ENCODE measurements at regions not wholly inside any gene's neighbourhood (a gene's known extent, or its start where the extent isn't known, plus 50 kb on each side); places are given as distances from the start of the nearest gene placed in this dataset.
A peak's percentile ranks its signal among the peaks of the same experiment; 100 is the strongest.

- no peaks in the 10 kb centered on the region for H3K27me3 ChIP-seq
- 88% methylated on average over 2 of the region's 2 CpGs for WGBS
- no peak for TF ChIP-seq CTCF (IDR thresholded peaks at IDR 0.05)
- no peak for TF ChIP-seq POLR2AphosphoS5 (IDR thresholded peaks at IDR 0.05)
- no peak for TF ChIP-seq POLR2A (IDR thresholded peaks at IDR 0.05; ENCODE audit: low read depth)
- TF ChIP-seq EP300 (IDR thresholded peaks at IDR 0.05), result no peak
- no peak overlapping the region for H3K27ac ChIP-seq (replicated peaks in 1 of 4)
- peaks cover 0 to 11% (median 9%) of the 10 kb centered on the region in 4 donors for H3K4me1 ChIP-seq
- intact Hi-C loops (cut with DNase I), result no loop called here
- DNase-seq (ENCODE audit: extremely low spot score), result no peak
- no peaks in the 10 kb centered on the region for H3K9me3 ChIP-seq
- no peaks in the 10 kb centered on the region for H3K36me3 ChIP-seq
- H3K4me3 ChIP-seq, result no peak overlapping the region
Observed at GRCh38 chr6:23413327-23414050, 712.5 kb upstream of the NRSN1 start.

DNA sequence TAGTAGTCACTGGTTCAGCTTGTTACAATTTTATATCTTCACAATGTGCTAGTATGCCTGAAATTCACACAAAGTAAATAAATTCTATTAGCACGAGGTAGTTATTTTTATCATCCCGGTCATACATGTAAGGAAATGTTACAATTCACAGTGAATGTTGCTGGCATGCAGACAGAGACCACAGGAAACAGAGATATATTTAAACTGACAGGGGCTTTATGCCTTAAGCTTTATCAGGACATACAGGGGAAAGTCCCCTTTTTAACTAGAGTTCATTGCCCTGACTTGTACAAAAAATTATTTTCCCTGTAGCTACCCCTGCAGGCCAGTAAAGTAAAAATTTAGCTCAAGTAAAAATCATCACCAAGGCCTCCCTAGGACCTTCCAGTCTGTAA lies 712.0 kb upstream of the NRSN1 start:
- no peaks in the 10 kb centered on the region for H3K9me3 ChIP-seq
- H3K4me3 ChIP-seq, result no peak overlapping the region
- WGBS, result 14% methylated on average over 2 of the region's 2 CpGs
- TF ChIP-seq EP300 (IDR thresholded peaks at IDR 0.05), result no peak
- TF ChIP-seq CTCF (IDR thresholded peaks at IDR 0.05), result peak in 2 of 3 experiments; percentile 15 to 34
- H3K36me3 ChIP-seq, result no peaks in the 10 kb centered on the region
- intact Hi-C loops (cut with DNase I), result no loop called here
- H3K27me3 ChIP-seq, result no peaks in the 10 kb centered on the region
- no peak overlapping the region for H3K27ac ChIP-seq (replicated peaks in 1 of 4)
- DNase-seq (ENCODE audit: extremely low spot score), result no peak
- H3K4me1 ChIP-seq, result peaks cover 0 to 11% (median 9%) of the 10 kb centered on the region in 4 donors

DNA sequence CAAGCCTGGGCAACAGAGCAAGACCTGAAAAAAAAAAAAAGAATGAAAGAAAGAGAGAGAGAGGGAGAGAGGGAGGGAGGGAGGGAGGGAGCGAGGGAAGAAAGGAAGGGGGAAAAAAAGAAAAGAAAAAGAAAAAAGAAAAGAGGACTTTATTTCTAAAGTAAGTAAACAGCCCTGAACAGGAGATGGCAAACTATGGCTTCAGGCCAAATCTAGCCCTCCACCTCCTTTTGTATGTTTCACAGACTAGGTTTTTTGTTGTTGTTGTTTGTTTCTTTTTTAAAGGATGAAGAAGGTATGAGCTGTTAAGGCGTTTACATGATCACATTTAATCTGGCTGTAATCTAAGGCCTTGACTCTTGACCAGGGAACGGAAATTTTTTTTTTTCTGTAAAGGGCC lies 711.1 kb upstream of the NRSN1 start:
- Histone ChIP-seq H3K36me3 (no peaks in the 10 kb centered on the region), H3K4me3 (no peak overlapping the region), H3K27ac (replicated peaks in 1 of 4) (no peak overlapping the region), H3K27me3 (no peaks in the 10 kb centered on the region), H3K4me1 (peaks cover 0 to 11% (median 9%) of the 10 kb centered on the region in 4 donors), H3K9me3 (no peaks in the 10 kb centered on the region)
- 62% methylated on average over 3 of the region's 3 CpGs for WGBS
- TF ChIP-seq CTCF (IDR thresholded peaks at IDR 0.05) (no peak), POLR2A (IDR thresholded peaks at IDR 0.05; ENCODE audit: low read depth) (no peak), POLR2AphosphoS5 (IDR thresholded peaks at IDR 0.05) (no peak)
- DNase-seq (ENCODE audit: extremely low spot score), result no peak
- intact Hi-C loops (cut with DNase I), result no loop called here

DNA sequence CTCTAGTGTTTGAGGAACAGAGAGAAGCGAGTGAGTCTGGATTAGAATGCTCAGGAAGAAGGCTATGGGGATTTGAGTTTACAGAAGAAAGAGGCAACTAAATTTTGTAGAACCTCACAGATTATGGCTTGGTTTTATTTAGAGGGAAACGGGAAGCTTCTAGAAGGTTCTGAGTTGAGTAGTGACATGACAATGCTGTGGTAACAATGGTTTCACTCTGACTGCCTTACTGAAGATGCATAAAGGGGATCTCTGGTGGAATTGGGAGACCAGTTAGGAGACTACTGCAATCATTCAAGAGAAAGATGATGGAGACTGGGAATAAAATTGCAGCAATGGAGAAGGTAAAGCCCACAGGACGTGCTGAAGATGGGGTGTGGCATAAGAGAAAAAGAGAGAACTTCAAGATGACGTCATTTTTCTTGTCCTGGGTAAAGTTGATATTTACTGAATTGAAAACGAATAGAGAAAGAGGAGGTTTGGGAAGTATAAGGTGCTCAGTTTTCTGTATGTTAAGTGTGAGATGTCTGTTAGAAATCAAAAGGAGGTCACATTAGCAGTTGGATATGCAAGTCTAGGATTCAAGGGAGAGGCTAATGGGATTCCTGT lies 710.1 kb upstream of the NRSN1 start:
- intact Hi-C loops (cut with DNase I), result no loop called here
- no peak for TF ChIP-seq CTCF (IDR thresholded peaks at IDR 0.05)
- no peak for TF ChIP-seq POLR2A (IDR thresholded peaks at IDR 0.05; ENCODE audit: low read depth)
- TF ChIP-seq EP300 (IDR thresholded peaks at IDR 0.05), result no peak
- TF ChIP-seq POLR2AphosphoS5 (IDR thresholded peaks at IDR 0.05), result no peak

More for the DNA sequence above, 710.1 kb upstream of the NRSN1 start:
- no peak overlapping the region for H3K4me3 ChIP-seq
- H3K4me1 ChIP-seq, result peaks cover 0 to 11% (median 9%) of the 10 kb centered on the region in 4 donors
- DNase-seq (ENCODE audit: extremely low spot score), result no peak
- H3K27me3 ChIP-seq, result no peaks in the 10 kb centered on the region
- no peak overlapping the region for H3K27ac ChIP-seq (replicated peaks in 1 of 4)
- H3K36me3 ChIP-seq, result no peaks in the 10 kb centered on the region
- H3K9me3 ChIP-seq, result no peaks in the 10 kb centered on the region
- 87% methylated on average over 5 of the region's 5 CpGs for WGBS

Measured in esophagus muscularis mucosa (tissue), 4 donors.